Immature natural killer cell (primary cell): ENCODE measurements at regions not wholly inside any gene's neighbourhood (a gene's known extent, or its start where the extent isn't known, plus 50 kb on each side); places are given as distances from the start of the nearest gene placed in this dataset.

Experiments
- DNase-seq, 3 donors: peaks; one replicate each; pipeline ENCODE4 v3.0.0; 2022; ENCODE audit warnings: mixed read lengths in 1 of 3
- H3K27ac Mint-ChIP-seq, 6 donors: one replicate each; pipeline ENCODE4 v1.8.0; 2020; ENCODE audit warnings: mixed read lengths in 6 of 6, mild to moderate bottlenecking in 5 of 6, inconsistent platforms in 4 of 6, moderate library complexity in 3 of 6
- H3K27me3 Mint-ChIP-seq, 3 donors: one replicate each; pipeline ENCODE4 v1.8.0; 2020 to 2021; ENCODE audit warnings: low read depth in 3 of 3, mild to moderate bottlenecking in 3 of 3, mixed read lengths in 3 of 3, moderate library complexity in 3 of 3, inconsistent platforms in 1 of 3
- H3K36me3 Mint-ChIP-seq, 3 donors: one replicate each; pipeline ENCODE4 v1.8.0; 2020; ENCODE audit warnings: mixed read lengths in 3 of 3, inconsistent platforms in 2 of 3, mild to moderate bottlenecking in 2 of 3
- H3K4me1 Mint-ChIP-seq, 2 donors: one replicate each; pipeline ENCODE4 v1.8.0; 2020; ENCODE audit warnings: inconsistent platforms in 2 of 2, mild to moderate bottlenecking in 2 of 2, mixed read lengths in 2 of 2, moderate library complexity in 1 of 2
- H3K4me3 Mint-ChIP-seq, 5 donors: one replicate each; pipeline ENCODE4 v1.8.0; 2020; ENCODE audit warnings: mild to moderate bottlenecking in 5 of 5, mixed read lengths in 5 of 5, inconsistent platforms in 3 of 5, moderate library complexity in 3 of 5
- H3K9me3 Mint-ChIP-seq, 6 donors: one replicate each; pipeline ENCODE4 v1.8.0; 2020; ENCODE audit warnings: mild to moderate bottlenecking in 6 of 6, mixed read lengths in 6 of 6, inconsistent platforms in 4 of 6, moderate library complexity in 3 of 6

DNA sequence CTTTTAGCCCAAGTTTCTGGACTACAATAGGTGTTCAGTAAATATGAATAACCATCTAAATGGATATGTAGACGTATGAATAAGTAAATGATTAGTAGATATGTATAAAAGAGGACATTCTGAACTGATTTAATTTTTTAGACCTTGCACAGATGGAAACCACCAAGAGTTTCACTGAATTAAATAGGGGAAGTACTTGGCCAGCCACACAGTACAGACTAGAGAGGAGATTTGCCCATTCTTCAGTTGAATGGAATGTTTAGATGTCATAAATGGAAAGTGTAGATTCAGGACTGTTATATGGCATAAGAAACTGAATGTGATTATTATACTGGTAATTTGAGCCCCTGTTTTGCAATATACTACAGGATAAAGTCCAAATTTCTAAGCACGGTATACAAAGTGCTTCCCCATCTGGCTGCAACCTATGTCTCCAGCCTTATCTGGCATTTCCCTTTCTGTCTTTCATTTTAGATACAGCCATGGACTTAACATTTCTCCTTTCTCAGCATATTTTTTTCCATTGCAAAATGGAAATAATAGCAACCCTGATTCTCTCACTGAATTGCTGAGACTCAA lies 137.8 kb upstream of the HS3ST1 start:
- no peaks in the 10 kb centered on the region for H3K36me3 Mint-ChIP-seq
- no peaks in the 10 kb centered on the region for H3K4me1 Mint-ChIP-seq
- DNase-seq = no peak
- H3K27ac Mint-ChIP-seq = no peak overlapping the region
- no peak overlapping the region for H3K4me3 Mint-ChIP-seq
- H3K27me3 Mint-ChIP-seq = peaks cover 0 to 2% (median 1%) of the 10 kb centered on the region in 3 donors
- H3K9me3 Mint-ChIP-seq = peaks cover 0 to 2% (median 0%) of the 10 kb centered on the region in 6 donors

GRCh38 chr4:11565899-11566298 lies 137.2 kb upstream of the HS3ST1 start:
- Mint-ChIP-seq H3K27ac (no peak overlapping the region), H3K4me1 (no peaks in the 10 kb centered on the region), H3K9me3 (peaks cover 0 to 6% (median 0%) of the 10 kb centered on the region in 6 donors), H3K4me3 (no peak overlapping the region), H3K27me3 (peaks cover 0 to 2% (median 1%) of the 10 kb centered on the region in 3 donors), H3K36me3 (no peaks in the 10 kb centered on the region)
- no peak for DNase-seq

DNA sequence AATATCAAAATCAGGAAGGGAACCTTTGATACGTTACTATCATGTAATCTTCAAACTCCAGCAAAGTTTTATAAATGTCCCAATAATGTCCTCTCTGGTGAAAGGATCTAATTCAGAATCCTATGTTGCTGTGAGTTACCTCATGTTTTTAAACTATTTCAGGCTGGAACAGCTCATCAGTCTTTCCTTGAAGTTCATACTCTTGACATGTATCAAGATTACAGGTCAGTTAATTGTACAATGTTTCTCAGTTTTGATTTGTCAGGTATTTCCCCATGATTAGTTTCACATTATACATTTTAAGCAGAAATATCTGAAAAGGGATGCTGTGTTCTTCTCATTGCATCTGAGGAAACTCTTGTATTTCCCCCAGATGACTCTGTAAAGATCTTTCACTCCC lies 136.5 kb upstream of the HS3ST1 start:
- peaks cover 0 to 6% (median 0%) of the 10 kb centered on the region in 6 donors for H3K9me3 Mint-ChIP-seq
- no peak for DNase-seq
- H3K4me1 Mint-ChIP-seq = no peaks in the 10 kb centered on the region
- H3K4me3 Mint-ChIP-seq = no peak overlapping the region
- H3K36me3 Mint-ChIP-seq = no peaks in the 10 kb centered on the region
- no peak overlapping the region for H3K27ac Mint-ChIP-seq
- H3K27me3 Mint-ChIP-seq = peaks cover 0 to 2% (median 1%) of the 10 kb centered on the region in 3 donors

- Mint-ChIP-seq H3K27me3 (peaks cover 1 to 4% (median 2%) of the 10 kb centered on the region in 3 donors), H3K27ac (no peak overlapping the region), H3K36me3 (no peaks in the 10 kb centered on the region), H3K9me3 (peaks cover 0 to 9% (median 0%) of the 10 kb centered on the region in 6 donors), H3K4me1 (no peaks in the 10 kb centered on the region), H3K4me3 (no peak overlapping the region)
- no peak for DNase-seq
Measured at GRCh38 chr4:11564021-11564420, 135.3 kb upstream of the HS3ST1 start.

DNA sequence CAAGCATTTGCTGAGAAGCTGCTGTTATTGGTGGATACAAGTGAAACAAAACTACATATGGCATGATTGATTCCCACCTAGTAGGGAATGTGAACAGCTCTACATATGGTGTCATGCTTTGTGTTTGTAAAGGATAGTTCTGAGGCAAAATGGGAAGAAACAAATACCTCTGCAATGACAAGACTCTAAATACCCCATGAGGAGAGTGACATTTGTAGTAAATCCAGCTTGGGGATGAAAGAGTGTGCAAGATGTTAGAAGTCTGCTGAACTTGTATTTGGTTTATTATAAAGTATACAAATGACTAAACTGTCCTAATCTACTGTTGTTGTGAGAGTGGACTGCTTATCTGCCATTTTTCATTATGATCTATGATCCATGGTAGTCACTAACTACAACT lies 120.8 kb upstream of the HS3ST1 start:
- DNase-seq = no peak
- H3K27me3 Mint-ChIP-seq = peaks cover 0 to 3% (median 1%) of the 10 kb centered on the region in 3 donors
- no peaks in the 10 kb centered on the region for H3K9me3 Mint-ChIP-seq
- no peak overlapping the region for H3K4me3 Mint-ChIP-seq
- no peaks in the 10 kb centered on the region for H3K36me3 Mint-ChIP-seq
- H3K4me1 Mint-ChIP-seq = no peaks in the 10 kb centered on the region
- H3K27ac Mint-ChIP-seq = no peak overlapping the region

DNA sequence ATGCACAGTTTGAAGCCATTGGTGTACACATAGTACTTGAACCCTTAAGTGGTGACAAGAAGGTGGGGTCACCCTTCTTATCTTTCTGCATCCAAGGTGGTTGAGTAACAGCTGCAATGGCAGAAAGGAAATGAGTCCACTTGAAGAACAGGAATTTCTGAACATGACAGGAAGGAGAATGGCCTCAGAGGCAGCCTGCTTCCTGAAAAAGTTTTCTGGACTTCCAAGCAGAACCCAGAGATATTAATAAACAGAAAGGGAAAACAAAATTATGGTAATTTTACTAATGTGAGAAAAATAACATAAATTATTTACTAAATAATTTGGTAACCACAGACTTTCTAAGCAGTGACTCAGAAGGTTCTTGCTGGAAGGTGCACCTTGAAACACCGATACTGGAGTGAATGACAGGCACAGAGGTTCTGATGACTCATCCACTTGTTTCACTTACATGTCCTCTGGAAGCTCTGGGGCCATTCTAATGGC lies 119.9 kb upstream of the HS3ST1 start:
- no peak for DNase-seq
- H3K9me3 Mint-ChIP-seq = no peaks in the 10 kb centered on the region
- no peak overlapping the region for H3K4me3 Mint-ChIP-seq
- H3K36me3 Mint-ChIP-seq = no peaks in the 10 kb centered on the region
- peaks cover 0 to 3% (median 1%) of the 10 kb centered on the region in 3 donors for H3K27me3 Mint-ChIP-seq
- no peak overlapping the region for H3K27ac Mint-ChIP-seq
- H3K4me1 Mint-ChIP-seq = no peaks in the 10 kb centered on the region

- Mint-ChIP-seq H3K27ac (no peak overlapping the region), H3K36me3 (no peaks in the 10 kb centered on the region), H3K4me3 (no peak overlapping the region), H3K4me1 (no peaks in the 10 kb centered on the region), H3K27me3 (peaks cover 0 to 1% (median 0%) of the 10 kb centered on the region in 3 donors), H3K9me3 (no peaks in the 10 kb centered on the region)
- no peak for DNase-seq
Measured at GRCh38 chr4:11546391-11547175, 117.9 kb upstream of the HS3ST1 start.

- H3K9me3 Mint-ChIP-seq = no peaks in the 10 kb centered on the region
- no peaks in the 10 kb centered on the region for H3K36me3 Mint-ChIP-seq
- H3K27ac Mint-ChIP-seq = no peak overlapping the region
- no peak for DNase-seq
- no peaks in the 10 kb centered on the region for H3K4me1 Mint-ChIP-seq
- peaks cover 0 to 1% (median 0%) of the 10 kb centered on the region in 3 donors for H3K27me3 Mint-ChIP-seq
- H3K4me3 Mint-ChIP-seq = no peak overlapping the region
Measured at GRCh38 chr4:11545651-11546050, 117.0 kb upstream of the HS3ST1 start.

DNA sequence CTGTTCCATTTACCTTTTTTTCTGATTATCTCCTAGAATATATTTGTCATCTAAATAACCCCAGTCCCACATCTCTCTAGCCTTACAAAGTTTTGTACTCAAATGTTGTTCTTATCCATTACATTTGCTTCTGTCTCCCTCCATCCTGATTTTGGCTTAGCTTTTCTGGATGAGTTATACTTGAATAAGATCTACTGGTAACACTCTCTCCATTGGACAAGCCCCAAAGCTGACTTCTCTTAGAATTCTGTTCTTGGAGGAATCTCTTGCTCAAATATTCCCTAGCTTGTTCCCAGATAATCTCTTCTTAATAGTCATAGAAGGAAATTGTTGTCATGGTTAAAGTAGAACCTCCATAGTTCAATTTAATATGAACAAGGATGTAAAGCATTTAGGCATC lies 115.5 kb upstream of the HS3ST1 start:
- DNase-seq = no peak
- no peaks in the 10 kb centered on the region for H3K36me3 Mint-ChIP-seq
- H3K4me3 Mint-ChIP-seq = no peak overlapping the region
- no peaks in the 10 kb centered on the region for H3K4me1 Mint-ChIP-seq
- peaks cover 0 to 1% (median 0%) of the 10 kb centered on the region in 3 donors for H3K27me3 Mint-ChIP-seq
- H3K27ac Mint-ChIP-seq = no peak overlapping the region
- no peaks in the 10 kb centered on the region for H3K9me3 Mint-ChIP-seq

DNA sequence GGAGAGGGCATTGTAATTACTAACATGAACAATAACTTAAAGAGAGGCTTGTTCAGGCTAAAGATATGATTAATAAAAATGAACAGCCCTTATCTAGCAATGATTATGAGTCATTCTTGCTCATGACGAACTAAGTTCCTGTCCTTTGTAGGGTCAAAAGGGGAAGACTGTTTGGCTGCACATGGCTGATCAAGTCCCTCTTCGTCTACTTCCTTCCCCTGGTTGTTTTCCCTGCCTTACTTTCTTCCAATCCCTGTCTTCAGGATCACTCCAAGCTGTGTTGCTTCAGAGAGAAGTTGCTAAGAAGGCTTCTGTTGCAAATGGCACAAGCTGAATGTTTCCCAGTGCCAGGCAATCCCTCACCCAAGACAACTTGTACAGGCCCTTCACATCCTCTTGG lies 115.0 kb upstream of the HS3ST1 start:
- Mint-ChIP-seq H3K9me3 (no peaks in the 10 kb centered on the region), H3K4me3 (no peak overlapping the region), H3K27me3 (peaks cover 0 to 1% (median 0%) of the 10 kb centered on the region in 3 donors), H3K36me3 (no peaks in the 10 kb centered on the region), H3K4me1 (no peaks in the 10 kb centered on the region), H3K27ac (no peak overlapping the region)
- no peak for DNase-seq

DNA sequence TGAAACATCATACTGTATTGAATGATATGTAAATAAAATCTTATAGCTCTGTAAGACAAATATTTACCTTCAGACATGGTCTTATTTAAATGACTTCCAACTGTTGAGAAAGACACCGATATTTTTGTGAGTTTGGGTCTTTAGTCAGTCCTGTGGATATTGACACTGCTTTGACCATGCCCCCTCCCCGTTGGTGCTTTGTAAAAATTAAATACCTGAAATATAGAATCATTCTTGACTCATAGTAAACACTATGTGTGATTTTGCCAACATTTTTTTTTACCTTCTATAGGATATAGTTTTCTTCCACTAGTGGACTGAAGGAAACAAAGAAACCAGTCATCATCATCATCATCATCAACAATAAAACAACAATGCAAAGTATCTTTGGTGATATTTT lies 114.3 kb upstream of the HS3ST1 start:
- Mint-ChIP-seq H3K4me3 (no peak overlapping the region), H3K9me3 (no peaks in the 10 kb centered on the region), H3K4me1 (no peaks in the 10 kb centered on the region), H3K27ac (no peak overlapping the region), H3K27me3 (peaks cover 0 to under 1% (median 0%) of the 10 kb centered on the region in 3 donors), H3K36me3 (no peaks in the 10 kb centered on the region)
- DNase-seq = no peak

- peaks cover 0 to 4% (median 2%) of the 10 kb centered on the region in 3 donors for H3K27me3 Mint-ChIP-seq
- no peak overlapping the region for H3K27ac Mint-ChIP-seq
- H3K36me3 Mint-ChIP-seq = no peaks in the 10 kb centered on the region
- H3K4me3 Mint-ChIP-seq = no peak overlapping the region
- no peak for DNase-seq
- H3K9me3 Mint-ChIP-seq = peaks cover 0 to 1% (median 0%) of the 10 kb centered on the region in 6 donors
- H3K4me1 Mint-ChIP-seq = peaks cover 0 to 4% of the 10 kb centered on the region in 2 donors
Measured at GRCh38 chr4:11537846-11538245, 109.2 kb upstream of the HS3ST1 start.

DNA sequence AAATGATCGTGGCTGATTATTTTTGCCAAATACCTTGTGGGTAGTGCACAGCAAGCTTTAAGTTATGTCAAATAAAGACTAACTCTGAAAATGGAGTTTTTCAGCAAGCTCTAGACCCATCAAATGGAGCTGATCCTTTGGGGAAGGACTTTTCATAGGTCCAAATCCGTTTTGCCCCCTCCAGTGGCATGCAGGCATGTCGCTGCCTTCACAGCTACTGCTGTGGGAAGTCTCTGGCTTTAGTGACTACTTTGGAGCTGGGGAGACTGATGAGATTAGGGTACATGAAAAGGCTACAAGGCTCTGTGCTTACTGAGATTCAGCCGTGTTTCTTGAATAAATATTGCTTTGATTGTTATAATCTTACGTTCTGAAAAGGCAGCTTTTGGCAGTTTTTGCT lies 106.6 kb upstream of the HS3ST1 start:
- Mint-ChIP-seq H3K9me3 (peaks cover 0 to 6% (median 3%) of the 10 kb centered on the region in 6 donors), H3K36me3 (peaks cover 0 to 4% (median 3%) of the 10 kb centered on the region in 3 donors), H3K4me3 (no peak overlapping the region), H3K27me3 (peaks cover 0 to 5% (median 2%) of the 10 kb centered on the region in 3 donors), H3K27ac (no peak overlapping the region), H3K4me1 (peaks cover 0 to 4% of the 10 kb centered on the region in 2 donors)
- DNase-seq = no peak

DNA sequence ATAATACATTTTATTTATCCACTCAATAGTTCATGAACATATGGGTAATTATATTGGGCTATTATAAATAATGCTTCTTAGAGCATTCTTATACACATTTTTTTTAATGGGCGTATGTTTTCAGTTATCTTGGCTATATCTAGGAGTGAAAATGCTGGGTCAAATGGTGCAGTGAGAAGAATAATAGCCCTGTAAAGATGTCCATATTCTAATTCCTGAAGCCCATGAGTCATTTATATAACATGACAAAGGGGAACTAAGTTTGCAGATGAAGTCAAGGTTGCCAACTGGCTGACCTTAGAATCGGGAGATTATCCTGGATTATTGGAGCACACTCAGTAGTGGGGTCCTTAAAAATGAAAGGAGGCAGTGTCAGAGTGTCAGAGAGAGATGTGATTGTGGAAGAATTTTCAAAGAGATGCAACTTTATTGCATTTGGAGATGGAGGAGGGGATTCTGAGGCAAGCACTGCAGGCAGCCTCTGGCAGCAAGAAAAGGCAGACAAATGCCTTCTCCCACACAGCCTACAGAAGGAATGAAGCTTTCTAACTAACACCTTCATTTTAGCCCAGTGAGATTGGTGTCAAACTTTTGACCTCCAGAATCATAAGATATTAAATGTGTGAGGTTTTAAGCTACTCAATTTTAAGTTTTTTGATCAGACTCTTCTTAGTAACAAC lies 106.1 kb upstream of the HS3ST1 start:
- Mint-ChIP-seq H3K9me3 (peaks cover 0 to 7% (median 3%) of the 10 kb centered on the region in 6 donors), H3K4me1 (peaks cover 0 to 4% of the 10 kb centered on the region in 2 donors), H3K27me3 (peaks cover 0 to 5% (median 2%) of the 10 kb centered on the region in 3 donors), H3K27ac (no peak overlapping the region), H3K4me3 (no peak overlapping the region), H3K36me3 (peaks cover 0 to 4% (median 3%) of the 10 kb centered on the region in 3 donors)
- DNase-seq = no peak
